GM20000 (cell line): ENCODE measurements at regions not wholly inside any gene's neighbourhood (a gene's known extent, or its start where the extent isn't known, plus 50 kb on each side); places are given as distances from the start of the nearest gene placed in this dataset.
A peak's percentile ranks its signal among the peaks of the same experiment; 100 is the strongest.

Experiments
- DNase-seq: peaks from one replicate; pipeline ENCODE4 v3.0.0; 2012; ENCODE audit warnings: low spot score
- CTCF ChIP-seq: IDR thresholded peaks from 2 replicates; pipeline ENCODE4 v1.5.1; 2012; ENCODE audit warnings: mild to moderate bottlenecking, control low read depth; ENCODE audit errors: extremely low read depth, missing control alignments

GRCh38 chr6:14951704-14952103 lies 294.2 kb upstream of the JARID2 start:
- DNase-seq = no peak
- TF ChIP-seq CTCF = no peak

DNA sequence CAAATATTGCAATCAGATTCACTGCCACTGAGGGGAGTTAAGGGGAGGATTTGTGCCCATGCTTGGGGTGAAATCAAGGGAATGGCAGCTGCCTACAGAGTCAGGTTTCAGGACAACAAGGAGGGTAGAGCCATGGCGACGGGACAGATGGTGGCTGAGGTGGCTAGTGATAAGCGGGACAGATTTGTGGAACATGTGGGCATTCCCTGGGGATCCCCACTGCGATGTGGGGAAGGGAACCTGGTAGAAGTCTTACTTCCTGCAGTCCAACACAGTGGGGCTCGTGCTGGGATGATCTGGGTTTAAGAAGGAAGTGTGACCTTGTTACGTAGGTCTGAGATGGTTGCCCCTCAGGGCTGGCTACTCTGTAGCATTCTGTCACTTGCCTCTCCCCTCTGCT lies 292.0 kb upstream of the JARID2 start:
- TF ChIP-seq CTCF = no peak
- no peak for DNase-seq

DNA sequence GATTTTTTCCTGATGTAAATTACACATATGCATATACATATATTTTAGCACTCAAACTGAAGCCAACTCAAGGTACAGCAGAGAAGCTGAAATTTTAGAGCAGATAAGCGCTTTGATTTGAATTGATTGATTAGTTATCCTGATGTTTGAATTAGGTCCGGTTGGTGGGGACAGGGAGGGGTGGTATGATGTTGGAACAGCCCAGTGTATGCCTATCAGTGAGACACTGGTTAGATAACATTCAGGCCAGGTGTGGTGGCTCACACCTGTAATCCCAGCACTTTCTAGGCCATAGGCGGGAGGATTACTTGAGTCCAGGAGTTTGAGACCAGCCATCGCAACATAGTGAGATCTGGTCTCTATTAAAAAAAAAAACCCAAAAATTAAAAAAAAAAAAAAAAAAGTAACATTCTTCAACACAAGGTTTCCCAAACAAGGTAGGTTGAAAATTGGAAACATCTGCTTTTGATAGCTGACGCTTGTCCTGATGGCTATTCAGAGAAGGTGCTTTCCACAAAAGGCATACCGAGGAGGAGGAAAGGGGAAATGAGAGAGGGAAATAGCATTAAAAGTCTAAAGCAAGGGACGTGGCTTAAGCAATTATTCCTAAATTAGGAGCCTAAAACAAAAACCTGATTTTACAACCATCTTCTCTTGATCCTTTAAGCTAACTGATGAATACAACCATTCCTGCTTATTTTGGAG lies 288.4 kb upstream of the JARID2 start:
- no peak for TF ChIP-seq CTCF
- DNase-seq = peak; percentile 25

DNA sequence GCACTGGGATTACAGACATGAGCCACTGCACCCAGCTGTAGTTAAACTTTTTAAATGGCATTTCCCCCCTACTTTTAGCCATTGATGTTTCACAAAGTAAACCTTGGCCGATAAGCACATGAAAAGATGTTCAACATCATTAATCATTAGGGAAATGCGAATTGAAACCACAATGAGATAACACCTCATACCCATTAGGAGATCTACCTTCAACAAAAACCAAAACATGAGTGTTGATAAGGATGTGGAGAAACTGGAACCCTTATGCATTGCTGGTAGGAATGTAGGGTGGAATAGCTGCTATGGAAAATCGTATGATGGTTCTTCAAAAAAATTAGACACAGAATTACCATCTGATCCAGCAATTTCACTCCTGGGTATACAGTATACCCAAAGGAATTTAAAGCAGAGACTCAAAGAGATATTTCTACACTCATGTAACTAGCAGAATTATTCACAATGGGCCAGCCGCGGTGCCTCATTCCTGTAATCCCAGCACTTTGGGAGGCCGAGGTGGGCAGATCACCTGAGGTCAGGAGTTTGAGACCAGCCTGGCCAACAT lies 286.5 kb upstream of the JARID2 start:
- no peak for TF ChIP-seq CTCF
- DNase-seq = no peak

DNA sequence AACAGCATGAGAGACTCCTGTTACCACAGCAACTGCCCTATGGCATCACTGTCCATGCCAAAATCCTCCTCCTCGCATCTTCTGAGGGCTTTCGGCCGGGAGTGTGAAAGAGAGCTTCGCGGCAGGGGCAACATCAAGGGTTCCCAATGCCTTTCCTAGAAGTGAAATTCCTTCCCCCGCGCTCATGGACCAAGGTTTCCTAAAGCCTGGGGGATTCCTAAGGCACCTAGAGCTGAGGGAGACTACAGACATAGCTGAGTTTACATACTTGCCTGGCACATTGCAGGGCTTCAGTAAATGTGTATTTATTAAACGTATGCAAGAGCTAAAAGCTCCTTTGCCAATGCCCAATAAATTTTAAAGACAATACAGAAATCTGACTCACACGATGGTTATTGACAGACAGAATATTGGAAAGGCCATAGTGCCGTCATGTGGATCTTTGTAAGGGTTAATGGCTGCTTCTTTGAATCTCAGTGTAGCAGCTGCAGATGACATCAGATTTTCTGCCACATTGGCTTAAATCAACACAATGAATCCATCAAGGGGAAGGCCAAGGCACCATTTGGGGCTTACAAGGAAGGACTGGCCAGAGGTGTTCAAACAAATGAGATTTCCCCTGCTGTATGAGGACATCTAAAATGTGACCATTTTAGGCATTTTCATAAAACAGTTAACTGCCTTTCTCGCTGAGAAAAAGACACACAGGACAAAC lies 281.2 kb upstream of the JARID2 start:
- no peak for DNase-seq
- no peak for TF ChIP-seq CTCF

- DNase-seq = no peak
- no peak for TF ChIP-seq CTCF
These were observed 280.3 kb upstream of the JARID2 start for GRCh38 chr6:14965424-14966075.
